HepG2 (cell line): ENCODE measurements at regions not wholly inside any gene's neighbourhood (a gene's known extent, or its start where the extent isn't known, plus 50 kb on each side); places are given as distances from the start of the nearest gene placed in this dataset.

Experiments
- CTCF ChIP-seq: sonication (generic); formaldehyde crosslinking; IDR thresholded peaks from 2 replicates; pipeline ENCODE4 v1.5.0; 2020; ENCODE audit warnings: mild to moderate bottlenecking, missing genetic modification reagents, moderate library complexity
- KDM5B ChIP-seq: sonication (generic); formaldehyde crosslinking; IDR thresholded peaks from 2 replicates; pipeline ENCODE4 v1.4.0; 2020; ENCODE audit warnings: missing genetic modification reagents, mild to moderate bottlenecking, borderline replicate concordance
- RARG ChIP-seq: sonication (generic); formaldehyde crosslinking; IDR thresholded peaks from 2 replicates; pipeline ENCODE4 v1.4.0; 2020; ENCODE audit warnings: low read depth, mild to moderate bottlenecking, missing genetic modification reagents
- STAT6 ChIP-seq: sonication (generic); formaldehyde crosslinking; IDR thresholded peaks from 2 replicates; pipeline ENCODE4 v1.4.0; 2020; ENCODE audit warnings: missing genetic modification reagents, mild to moderate bottlenecking, borderline replicate concordance
- ZNF317 ChIP-seq: sonication (generic); formaldehyde crosslinking; IDR thresholded peaks from 2 replicates; pipeline ENCODE4 v1.5.0; 2020; ENCODE audit warnings: mild to moderate bottlenecking, missing genetic modification reagents

- TF ChIP-seq CTCF (CRISPR knock-in tag) = no peak
- no peak for TF ChIP-seq RARG (CRISPR knock-in tag)
- no peak for TF ChIP-seq STAT6 (CRISPR knock-in tag)
- TF ChIP-seq KDM5B (CRISPR knock-in tag) = no peak
- no peak for TF ChIP-seq ZNF317
Observed at GRCh38 chr18:39730606-39731005, 2165.0 kb upstream of the CELF4 start.
